Ovary (tissue), 7 donors: ENCODE measurements at regions not wholly inside any gene's neighbourhood (a gene's known extent, or its start where the extent isn't known, plus 50 kb on each side); places are given as distances from the start of the nearest gene placed in this dataset.

ENCODE experiments used
- DNase-seq, 5 donors: peaks; one replicate each; pipeline ENCODE4 v3.0.0-alpha.2; 2019 to 2020
- H3K27ac ChIP-seq, 2 donors: fragments of 200-600 bp; one replicate each; pipeline versions ENCODE4 v1.5.1 to v1.8.0; 2019 to 2022
- H3K27me3 ChIP-seq: fragments of 200-600 bp; one replicate; pipeline ENCODE4 v1.8.0; 2022
- H3K36me3 ChIP-seq: fragments of 200-600 bp; sonication (generic); one replicate; pipeline ENCODE4 v1.5.1; 2019
- H3K4me1 ChIP-seq: one replicate; pipeline ENCODE4 v1.8.1; 2013; ENCODE audit warnings: mild to moderate bottlenecking, moderate library complexity; ENCODE audit not compliant: insufficient read depth
- H3K4me3 ChIP-seq: fragments of 200-600 bp; sonication (generic); one replicate; pipeline ENCODE4 v1.5.1; 2017
- H3K9me3 ChIP-seq, 2 donors: fragments of 200-600 bp in 1 of 2; sonication (generic) in 1 of 2; one replicate each; pipeline versions ENCODE4 v1.5.1 to v1.8.1; 2013 to 2019; ENCODE audit warnings: mild to moderate bottlenecking in 1 of 2, moderate library complexity in 1 of 2
- EP300 ChIP-seq: sonication (generic); formaldehyde crosslinking; IDR thresholded peaks from one replicate; pipeline ENCODE4 v1.6.1; 2017; ENCODE audit warnings: antibody characterized with exemption
- POLR2A ChIP-seq: fragments of 450-650 bp; IDR thresholded peaks from one replicate; pipeline ENCODE4 v1.6.1; 2017; ENCODE audit warnings: antibody characterized with exemption, mild to moderate bottlenecking, moderate library complexity
- WGBS, 3 donors: extraction: QIAGEN DNeasy Blood & Tissue Kit in 1 of 3; methylation state at CpG; one replicate each; pipeline versions ENCODE4 v1.1.5 to v1.1.7; 2013 to 2017; 5-methylcytosine and 5-hydroxymethylcytosine counted together
- intact Hi-C, 4 donors: fragments of 100-400 bp; cut with DNase I; formaldehyde crosslinking; loops; one replicate each; pipeline versions ENCODE4 v1.11.0 to v1.15.1; 2022 to 2023
- TF ChIP-seq, protein P1 (sequence below), 3 donors: fragments of 450-650 bp in 2 of 3; fragments of 200-600 bp in 1 of 3; IDR thresholded peaks; one replicate each; pipeline versions ENCODE4 v1.5.1 to v1.8.0; 2016 to 2022; ENCODE audit warnings: antibody characterized with exemption in 3 of 3, mild to moderate bottlenecking in 1 of 3
- donor health status: DM: no; HTN: no; CAD: no; lungs with moderate emphysema.
- donor health status: DM: no; HTN: no; CAD: no.
- donor health status: Bipolar disorder and iron deficiency.
- donor health status: DM: no; HTN: no; CAD: no.
- donor health status: DM: yes; HTN: yes; CAD: no.

DNA sequence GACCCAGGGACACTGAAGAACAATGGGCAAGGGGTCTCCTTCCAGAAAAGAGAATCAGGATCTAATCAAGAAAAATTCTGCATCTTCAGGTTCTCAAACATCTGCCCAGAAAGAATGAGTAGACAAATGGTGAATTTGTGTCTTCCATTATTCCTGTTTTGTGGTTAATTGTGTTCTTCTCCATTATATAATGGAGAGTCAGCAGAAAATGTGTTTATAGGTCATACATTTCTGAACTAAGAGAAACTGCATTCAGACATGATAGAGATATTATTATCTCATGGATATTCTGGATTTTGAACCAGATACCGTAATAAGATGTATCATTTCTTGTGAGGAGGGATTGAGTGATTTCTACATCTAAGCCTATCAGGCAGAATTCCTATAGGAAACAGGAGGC lies 581.7 kb upstream of the JAG1 start:
- 95 to 98% (median 95%) methylated on average over 1 of the region's 1 CpG for WGBS, 3 donors
- Histone ChIP-seq H3K27me3 (no peaks in the 10 kb centered on the region), H3K4me3 (no peak overlapping the region), H3K9me3 (no peaks in the 10 kb centered on the region), H3K4me1 (no peaks in the 10 kb centered on the region), H3K27ac (no peak overlapping the region), H3K36me3 (no peaks in the 10 kb centered on the region)
- no peak for TF ChIP-seq POLR2A
- TF ChIP-seq EP300 = no peak
- TF ChIP-seq, protein P1, sequence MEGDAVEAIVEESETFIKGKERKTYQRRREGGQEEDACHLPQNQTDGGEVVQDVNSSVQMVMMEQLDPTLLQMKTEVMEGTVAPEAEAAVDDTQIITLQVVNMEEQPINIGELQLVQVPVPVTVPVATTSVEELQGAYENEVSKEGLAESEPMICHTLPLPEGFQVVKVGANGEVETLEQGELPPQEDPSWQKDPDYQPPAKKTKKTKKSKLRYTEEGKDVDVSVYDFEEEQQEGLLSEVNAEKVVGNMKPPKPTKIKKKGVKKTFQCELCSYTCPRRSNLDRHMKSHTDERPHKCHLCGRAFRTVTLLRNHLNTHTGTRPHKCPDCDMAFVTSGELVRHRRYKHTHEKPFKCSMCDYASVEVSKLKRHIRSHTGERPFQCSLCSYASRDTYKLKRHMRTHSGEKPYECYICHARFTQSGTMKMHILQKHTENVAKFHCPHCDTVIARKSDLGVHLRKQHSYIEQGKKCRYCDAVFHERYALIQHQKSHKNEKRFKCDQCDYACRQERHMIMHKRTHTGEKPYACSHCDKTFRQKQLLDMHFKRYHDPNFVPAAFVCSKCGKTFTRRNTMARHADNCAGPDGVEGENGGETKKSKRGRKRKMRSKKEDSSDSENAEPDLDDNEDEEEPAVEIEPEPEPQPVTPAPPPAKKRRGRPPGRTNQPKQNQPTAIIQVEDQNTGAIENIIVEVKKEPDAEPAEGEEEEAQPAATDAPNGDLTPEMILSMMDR (IDR thresholded peaks at IDR 0.05) = no peak
- intact Hi-C loops = no loop called here
- DNase-seq = no peak

DNA sequence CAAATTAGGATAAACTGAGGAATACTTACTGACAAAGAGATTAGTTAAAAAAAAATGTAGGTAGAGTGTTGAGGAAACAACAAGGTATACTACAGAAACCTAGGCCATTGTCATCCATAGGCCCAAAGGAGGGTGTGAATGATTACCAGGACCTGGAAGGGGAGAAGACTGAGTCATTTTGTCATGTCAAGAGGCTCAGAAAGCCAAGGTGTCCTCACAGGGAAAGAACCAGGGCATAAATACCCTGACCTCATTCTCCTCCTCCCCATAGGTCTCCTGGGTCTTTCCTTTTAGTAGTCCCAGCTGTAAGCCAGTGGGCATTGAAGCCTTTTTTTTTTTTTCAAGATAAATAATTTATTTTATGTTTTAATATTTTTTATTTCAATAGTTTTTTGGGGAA lies 582.1 kb upstream of the JAG1 start:
- H3K27ac ChIP-seq = no peak overlapping the region
- no peaks in the 10 kb centered on the region for H3K9me3 ChIP-seq
- no peak overlapping the region for H3K4me3 ChIP-seq
- no peaks in the 10 kb centered on the region for H3K4me1 ChIP-seq
- intact Hi-C loops = no loop called here
- DNase-seq = no peak
- no peaks in the 10 kb centered on the region for H3K27me3 ChIP-seq
- no peaks in the 10 kb centered on the region for H3K36me3 ChIP-seq
- no peak for TF ChIP-seq POLR2A
- TF ChIP-seq, protein P1 (IDR thresholded peaks at IDR 0.05) = no peak
- TF ChIP-seq EP300 = no peak

DNA sequence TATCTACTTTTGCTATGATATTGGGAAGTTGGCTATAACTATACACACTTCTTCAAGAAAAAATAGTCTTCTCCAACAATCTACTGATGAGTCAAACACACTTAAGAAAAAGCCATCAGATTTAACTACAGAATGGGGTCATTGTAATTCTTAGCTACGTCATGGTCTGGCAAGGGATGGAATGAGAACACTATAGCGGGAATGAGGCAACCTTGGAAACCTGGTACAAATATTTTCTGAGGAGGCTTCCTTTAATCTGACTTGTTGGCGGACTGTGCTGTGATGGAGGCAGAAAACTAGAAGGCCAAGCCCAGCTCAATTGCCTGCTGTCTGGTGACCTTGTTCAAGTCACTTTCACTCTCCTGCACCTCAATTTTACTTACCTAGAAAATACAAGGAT lies 586.8 kb upstream of the JAG1 start:
- no peak overlapping the region for H3K4me3 ChIP-seq
- TF ChIP-seq EP300 (no peak), POLR2A (no peak)
- TF ChIP-seq, protein P1 (IDR thresholded peaks at IDR 0.05) = no peak
- DNase-seq = no peak
- intact Hi-C loops = no loop called here
- no peaks in the 10 kb centered on the region for H3K9me3 ChIP-seq
- no peaks in the 10 kb centered on the region for H3K36me3 ChIP-seq
- no peaks in the 10 kb centered on the region for H3K27me3 ChIP-seq
- 93 to 97% (median 96%) methylated on average over 3 of the region's 3 CpGs for WGBS, 3 donors
- no peaks in the 10 kb centered on the region for H3K4me1 ChIP-seq
- H3K27ac ChIP-seq = no peak overlapping the region

DNA sequence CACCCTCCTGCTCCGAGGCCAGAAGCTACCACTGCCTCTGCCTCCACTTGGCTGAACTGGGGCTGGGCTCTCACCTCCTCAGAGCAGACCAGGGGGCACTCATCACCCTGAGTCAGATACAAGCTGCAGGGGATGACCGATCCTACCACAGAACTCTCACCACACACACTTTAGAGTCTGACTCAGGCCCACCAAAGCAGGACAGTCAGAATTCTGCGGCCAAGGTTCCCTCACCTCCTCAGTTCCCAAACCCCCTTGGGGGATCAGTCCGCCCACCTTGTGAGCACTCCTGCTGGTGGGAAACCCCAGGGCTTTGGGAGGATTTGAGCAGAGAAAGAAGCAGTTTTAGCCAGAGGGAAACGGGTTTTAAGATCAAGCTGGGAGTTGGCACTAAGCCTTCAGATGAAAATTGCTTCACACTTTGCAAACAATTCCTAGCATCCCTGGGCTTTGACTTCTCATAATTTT lies 587.8 kb upstream of the JAG1 start:
- Histone ChIP-seq H3K36me3 (no peaks in the 10 kb centered on the region), H3K9me3 (no peaks in the 10 kb centered on the region), H3K4me1 (no peaks in the 10 kb centered on the region), H3K27ac (no peak overlapping the region), H3K27me3 (no peaks in the 10 kb centered on the region), H3K4me3 (no peak overlapping the region)
- 62 to 77% (median 70%) methylated on average over 5 of the region's 5 CpGs for WGBS, 3 donors
- intact Hi-C loops = no loop called here
- TF ChIP-seq POLR2A (no peak), EP300 (no peak)
- TF ChIP-seq, protein P1 (IDR thresholded peaks at IDR 0.05) = no peak
- DNase-seq = no peak

DNA sequence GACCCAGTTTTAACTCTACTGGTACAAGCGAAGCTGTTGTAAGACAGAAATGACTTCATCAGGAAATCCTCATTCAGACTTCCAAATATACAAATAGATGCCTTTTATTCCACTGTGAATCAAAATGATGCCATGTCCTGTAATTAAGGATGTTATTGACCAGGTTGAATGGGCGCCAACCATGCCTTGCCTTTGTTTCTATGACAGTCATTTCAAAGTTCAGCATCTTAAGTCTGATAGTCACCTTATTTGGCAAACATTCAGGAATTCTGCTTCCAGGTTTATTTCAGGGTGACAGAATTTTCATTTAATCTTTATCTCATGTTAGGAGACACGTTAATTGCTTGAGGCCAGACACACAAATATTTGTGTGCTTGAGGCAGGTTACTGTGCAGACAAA lies 592.8 kb upstream of the JAG1 start:
- Histone ChIP-seq H3K9me3 (no peaks in the 10 kb centered on the region), H3K27me3 (no peaks in the 10 kb centered on the region), H3K4me1 (peaks cover 7% of the 10 kb centered on the region), H3K4me3 (no peak overlapping the region), H3K27ac (no peak overlapping the region), H3K36me3 (no peaks in the 10 kb centered on the region)
- intact Hi-C loops = no loop called here
- DNase-seq = no peak
- TF ChIP-seq POLR2A (no peak), EP300 (no peak)
- TF ChIP-seq, protein P1 (IDR thresholded peaks at IDR 0.05) = no peak
- WGBS, 3 donors = 78 to 93% (median 80%) methylated on average over 3 of the region's 3 CpGs
